HFFc6 (cell line): ENCODE measurements at regions not wholly inside any gene's neighbourhood (a gene's known extent, or its start where the extent isn't known, plus 50 kb on each side); places are given as distances from the start of the nearest gene placed in this dataset.

Experiments used
- DNase-seq: peaks from one replicate; pipeline ENCODE4 v3.0.0-alpha.2; 2018
- H3K27ac Mint-ChIP-seq: 2 replicates; pipeline ENCODE4 v1.8.0; 2020; ENCODE audit warnings: mild to moderate bottlenecking, mixed read lengths
- H3K27me3 Mint-ChIP-seq: 2 replicates; pipeline ENCODE4 v1.8.0; 2021; ENCODE audit warnings: mild to moderate bottlenecking, moderate library complexity, mixed read lengths; ENCODE audit not compliant: insufficient read depth
- H3K36me3 Mint-ChIP-seq: 2 replicates; pipeline ENCODE4 v1.8.0; 2021; ENCODE audit warnings: low read depth, mixed read lengths
- H3K4me1 Mint-ChIP-seq: 2 replicates; pipeline ENCODE4 v1.8.0; 2020; ENCODE audit warnings: low read depth, mixed read lengths
- H3K4me3 Mint-ChIP-seq: 2 replicates; pipeline ENCODE4 v1.8.0; 2020; ENCODE audit warnings: mild to moderate bottlenecking, moderate library complexity, mixed read lengths
- H3K9me3 Mint-ChIP-seq: 2 replicates; pipeline ENCODE4 v1.8.0; 2020; ENCODE audit warnings: mild to moderate bottlenecking, mixed read lengths
- TF ChIP-seq, protein P1 (sequence below): fragments of 200-600 bp; sonication (generic); IDR thresholded peaks from 2 replicates; pipeline ENCODE4 v1.5.0; 2021; ENCODE audit warnings: antibody characterized with exemption, mild to moderate bottlenecking

DNA sequence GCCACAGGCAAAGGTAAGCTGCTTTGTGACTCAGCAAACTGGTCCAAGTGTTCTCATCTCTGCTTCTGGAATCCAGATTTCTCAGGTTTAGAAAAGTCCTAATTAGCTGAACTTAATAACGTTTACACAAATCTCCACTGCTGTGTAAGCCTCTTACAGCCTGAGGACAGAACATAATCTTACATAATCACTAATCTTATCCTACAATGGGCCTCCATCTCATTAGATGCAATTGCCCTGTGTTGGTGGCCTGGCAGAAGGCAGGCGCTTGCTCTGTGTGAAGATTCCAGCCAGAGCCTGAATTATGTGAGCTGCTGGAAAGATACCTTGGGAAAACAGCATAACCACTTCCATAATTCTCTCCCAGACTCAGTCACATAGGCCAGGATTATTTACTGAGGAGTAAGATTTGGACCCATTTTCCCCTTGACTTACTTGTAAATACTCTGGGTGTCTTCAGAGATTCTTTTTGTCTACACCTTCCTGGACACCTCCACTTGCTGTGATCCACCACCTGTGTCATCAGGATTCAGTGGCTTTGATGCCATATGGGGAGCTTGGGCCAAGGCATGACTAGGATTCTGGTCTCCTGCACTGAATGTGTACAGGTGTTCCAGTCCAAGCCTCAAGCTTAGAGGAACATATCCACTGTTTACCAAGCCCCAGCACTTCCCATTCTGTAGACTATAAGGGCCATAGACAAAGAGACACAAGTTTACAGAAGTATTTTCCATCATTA lies 104.4 kb downstream of the C6orf118 start:
- Mint-ChIP-seq H3K9me3 (peaks cover 69% of the 10 kb centered on the region), H3K27me3 (no peaks in the 10 kb centered on the region), H3K36me3 (peaks cover 10% of the 10 kb centered on the region; the same call in 1 of the 2 replicates), H3K27ac (no peak overlapping the region), H3K4me3 (no peak overlapping the region), H3K4me1 (no peaks in the 10 kb centered on the region)
- TF ChIP-seq, protein P1, sequence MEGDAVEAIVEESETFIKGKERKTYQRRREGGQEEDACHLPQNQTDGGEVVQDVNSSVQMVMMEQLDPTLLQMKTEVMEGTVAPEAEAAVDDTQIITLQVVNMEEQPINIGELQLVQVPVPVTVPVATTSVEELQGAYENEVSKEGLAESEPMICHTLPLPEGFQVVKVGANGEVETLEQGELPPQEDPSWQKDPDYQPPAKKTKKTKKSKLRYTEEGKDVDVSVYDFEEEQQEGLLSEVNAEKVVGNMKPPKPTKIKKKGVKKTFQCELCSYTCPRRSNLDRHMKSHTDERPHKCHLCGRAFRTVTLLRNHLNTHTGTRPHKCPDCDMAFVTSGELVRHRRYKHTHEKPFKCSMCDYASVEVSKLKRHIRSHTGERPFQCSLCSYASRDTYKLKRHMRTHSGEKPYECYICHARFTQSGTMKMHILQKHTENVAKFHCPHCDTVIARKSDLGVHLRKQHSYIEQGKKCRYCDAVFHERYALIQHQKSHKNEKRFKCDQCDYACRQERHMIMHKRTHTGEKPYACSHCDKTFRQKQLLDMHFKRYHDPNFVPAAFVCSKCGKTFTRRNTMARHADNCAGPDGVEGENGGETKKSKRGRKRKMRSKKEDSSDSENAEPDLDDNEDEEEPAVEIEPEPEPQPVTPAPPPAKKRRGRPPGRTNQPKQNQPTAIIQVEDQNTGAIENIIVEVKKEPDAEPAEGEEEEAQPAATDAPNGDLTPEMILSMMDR = no peak
- no peak for DNase-seq

DNA sequence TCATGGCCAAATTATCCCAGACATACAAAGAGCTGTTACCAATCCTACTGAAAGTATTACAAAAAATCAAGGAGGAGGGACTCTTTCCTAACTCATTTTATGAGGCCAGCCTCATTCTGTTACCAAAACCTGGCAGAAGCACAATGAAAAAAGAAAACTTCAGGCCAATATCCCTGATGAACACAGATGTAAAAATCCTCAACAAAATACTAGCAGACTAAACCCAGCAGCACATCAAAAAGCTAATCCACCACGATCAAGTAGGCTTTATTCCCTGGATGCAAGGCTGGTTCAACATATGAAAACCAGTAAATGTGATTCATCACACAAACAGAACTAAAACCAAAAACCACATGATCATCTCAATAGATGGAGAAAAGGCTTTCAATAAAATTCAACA lies 109.2 kb downstream of the C6orf118 start:
- TF ChIP-seq, protein P1 = no peak
- DNase-seq = no peak
- peaks cover 67% of the 10 kb centered on the region for H3K9me3 Mint-ChIP-seq
- no peak overlapping the region for H3K4me3 Mint-ChIP-seq
- peaks cover 10% of the 10 kb centered on the region; the same call in 1 of the 2 replicates for H3K36me3 Mint-ChIP-seq
- no peaks in the 10 kb centered on the region for H3K4me1 Mint-ChIP-seq
- H3K27me3 Mint-ChIP-seq = no peaks in the 10 kb centered on the region
- H3K27ac Mint-ChIP-seq = no peak overlapping the region

DNA sequence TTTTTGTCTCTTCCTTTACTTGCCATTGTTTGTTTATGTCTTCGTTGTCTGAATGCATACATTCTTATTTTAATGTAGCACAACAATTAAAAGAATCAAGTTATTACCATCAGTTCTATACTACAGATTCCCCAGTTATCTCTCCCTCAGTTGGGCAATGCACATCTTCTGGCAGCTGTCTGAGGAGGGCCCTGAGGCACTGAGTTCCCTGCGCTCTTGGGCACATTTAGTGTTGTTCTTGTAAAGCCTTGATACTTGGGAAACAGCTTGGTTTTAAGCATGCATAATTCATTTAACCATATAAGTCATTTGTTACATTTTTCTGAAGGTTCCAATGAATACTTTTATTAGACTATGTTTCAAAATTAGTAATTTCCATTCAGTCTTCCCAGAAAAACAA lies 117.9 kb downstream of the C6orf118 start:
- no peaks in the 10 kb centered on the region for H3K36me3 Mint-ChIP-seq
- H3K27ac Mint-ChIP-seq = no peak overlapping the region
- no peak overlapping the region for H3K4me3 Mint-ChIP-seq
- no peaks in the 10 kb centered on the region for H3K27me3 Mint-ChIP-seq
- TF ChIP-seq, protein P1 = no peak
- H3K4me1 Mint-ChIP-seq = no peaks in the 10 kb centered on the region
- DNase-seq = no peak
- peaks cover 43% of the 10 kb centered on the region for H3K9me3 Mint-ChIP-seq

DNA sequence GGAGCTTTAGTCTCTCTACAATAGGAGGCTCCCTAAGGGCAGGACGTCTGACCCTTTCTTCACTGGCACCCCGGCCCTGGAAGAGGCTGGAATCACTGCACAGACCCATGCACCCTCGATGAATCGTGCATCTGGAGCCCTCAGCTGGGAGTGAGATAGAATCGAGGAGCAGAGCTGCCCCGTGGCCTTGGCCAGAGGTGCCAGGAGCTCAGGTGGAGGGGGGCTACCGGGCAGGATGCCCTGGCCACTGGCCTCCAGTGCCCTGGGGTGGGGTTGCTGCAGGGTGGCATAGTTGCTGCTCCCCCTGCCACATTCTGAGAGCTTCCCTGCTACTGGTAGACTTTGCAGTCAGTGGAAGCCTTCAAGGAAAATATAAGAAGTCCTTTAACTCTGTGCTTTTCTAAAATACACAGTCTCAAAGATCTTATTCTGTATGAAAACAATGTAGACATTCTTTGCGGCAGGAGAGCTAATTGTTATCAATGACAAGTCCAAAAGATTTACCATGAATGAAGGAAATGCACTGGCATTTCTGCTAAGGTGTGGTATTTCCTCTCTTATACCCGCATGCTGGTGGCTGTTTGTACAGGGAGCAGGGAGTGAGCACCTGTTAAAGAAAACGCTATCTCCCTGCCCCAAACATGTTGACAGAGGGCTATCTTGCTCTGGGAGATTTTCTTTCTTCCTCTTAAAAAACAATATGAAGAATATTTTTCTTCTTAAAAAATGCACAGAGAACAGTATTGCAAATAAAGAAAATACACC lies 122.8 kb downstream of the C6orf118 start:
- H3K36me3 Mint-ChIP-seq = peaks cover 8% of the 10 kb centered on the region
- H3K27ac Mint-ChIP-seq = no peak overlapping the region
- DNase-seq = no peak
- no peak overlapping the region for H3K4me3 Mint-ChIP-seq
- TF ChIP-seq, protein P1 = no peak
- no peaks in the 10 kb centered on the region for H3K27me3 Mint-ChIP-seq
- H3K4me1 Mint-ChIP-seq = no peaks in the 10 kb centered on the region
- peaks cover 54% of the 10 kb centered on the region for H3K9me3 Mint-ChIP-seq

DNA sequence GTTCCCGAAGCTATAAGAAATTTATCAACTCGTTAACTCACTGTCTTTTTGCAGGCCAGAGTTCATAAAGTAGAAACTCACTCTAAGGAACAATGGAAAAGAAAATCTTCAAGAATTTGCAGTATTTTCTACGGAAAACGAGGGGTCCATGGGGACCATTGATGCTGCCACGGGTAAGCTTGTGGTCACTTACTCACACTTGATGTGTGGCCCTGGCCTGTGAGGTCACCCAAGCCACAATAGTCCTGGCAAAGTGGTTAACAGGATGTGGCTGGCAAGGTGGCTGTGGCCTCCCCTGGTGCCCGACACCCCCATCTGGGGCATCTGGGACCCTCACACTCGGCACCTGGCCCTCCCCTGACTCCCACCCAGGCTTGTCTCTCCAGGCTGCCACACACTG lies 123.4 kb downstream of the C6orf118 start:
- Mint-ChIP-seq H3K36me3 (peaks cover 8% of the 10 kb centered on the region), H3K4me1 (no peaks in the 10 kb centered on the region)
- no peak for DNase-seq

More for the DNA sequence above, 123.4 kb downstream of the C6orf118 start:
- Mint-ChIP-seq H3K4me3 (no peak overlapping the region), H3K9me3 (peaks cover 51% of the 10 kb centered on the region), H3K27ac (no peak overlapping the region), H3K27me3 (no peaks in the 10 kb centered on the region)
- TF ChIP-seq, protein P1 = no peak
